ENCODE measurements at regions not wholly inside any gene's neighbourhood (a gene's known extent, or its start where the extent isn't known, plus 50 kb on each side); places are given as distances from the start of the nearest gene placed in this dataset.

- no peak for TF ChIP-seq CTCF (conservative IDR thresholded peaks at IDR 0.05)
- no peak for TF ChIP-seq ZFX (IDR thresholded peaks at IDR 0.05)
Observed at GRCh38 chr1:185373813-185374529, 56.9 kb upstream of the IVNS1ABP start.

All from C4-2B (cell line).